HepG2 (cell line): ENCODE measurements at regions not wholly inside any gene's neighbourhood (a gene's known extent, or its start where the extent isn't known, plus 50 kb on each side); places are given as distances from the start of the nearest gene placed in this dataset.

Experiments used
- ATAC-seq: fragments of 200-7000 bp; cut with Tn5 transposase; 3 replicates; pipeline ENCODE4 v1.9.1; 2020; ENCODE audit warnings: mild to moderate bottlenecking, moderate library complexity
- BruUV-seq: library from RNA; stranded (reverse); fragments of 400-500 nt; replicated peaks from 2 replicates; lab custom pipeline; 2021; lab: Mats Ljungman, UMichigan
- CTCF ChIA-PET: fragments of 300-600 bp; formaldehyde crosslinking; extraction: SDS; loops from one replicate; lab custom pipeline; 2021; ENCODE audit warnings: low total read pairs, inconsistent platforms, low intra/inter-chr PET ratio; lab: Yijun Ruan, JAX
- POLR2A ChIA-PET: fragments of 350-600 bp; sonication (Branson Sonifier 250); formaldehyde crosslinking; loops from one replicate; lab custom pipeline; 2020; ENCODE audit warnings: antibody characterized with exemption, inconsistent platforms; lab: Yijun Ruan, JAX
- DNase-seq: peaks from one replicate; pipeline ENCODE4 v3.0.0-alpha.2; 2015; ENCODE audit warnings: low spot score
- FAIRE-seq: peaks from 3 replicates; lab custom pipeline; 2011; peaks lifted over from hg19 to GRCh38; lab: Jason Lieb, UNC
- H2AFZ ChIP-seq: one replicate; pipeline ENCODE4 v1.6.1; 2011; ENCODE audit warnings: low read length, inconsistent platforms
- H3K27ac ChIP-seq: fragments of 300-600 bp; 3 replicates; pipeline ENCODE4 v1.8.0; 2011; ENCODE audit warnings: mixed run types, mild to moderate bottlenecking, mixed read lengths, low read length, inconsistent platforms; ENCODE audit not compliant: insufficient read depth; ENCODE audit errors: extremely low read length
- H3K27me3 ChIP-seq, 2 experiments: fragments of 200-600 bp in 1 of 2; 2 replicates in 1 of 2; 3 replicates in 1 of 2; pipeline versions ENCODE4 v1.6.0 to v1.8.0; 2011; ENCODE audit warnings: low read length in 2 of 2, mild to moderate bottlenecking in 2 of 2, moderate library complexity in 2 of 2, inconsistent platforms in 1 of 2; ENCODE audit not compliant: insufficient read depth in 2 of 2, control insufficient read depth in 1 of 2
- H3K36me3 ChIP-seq, 2 experiments: fragments of 200-600 bp in 1 of 2; replicated peaks in 1 of 2; 2 replicates in 1 of 2; 3 replicates in 1 of 2; pipeline versions ENCODE4 v1.5.1 to v1.8.0; 2011; ENCODE audit warnings: low read length in 2 of 2, inconsistent platforms in 1 of 2; ENCODE audit not compliant: insufficient read depth in 2 of 2, control insufficient read depth in 1 of 2
- H3K4me1 ChIP-seq: 2 replicates; pipeline ENCODE4 v1.5.1; 2012; ENCODE audit warnings: low read length, inconsistent platforms; ENCODE audit not compliant: insufficient read depth
- H3K4me2 ChIP-seq: 2 replicates; pipeline ENCODE4 v1.6.0; 2011; ENCODE audit warnings: low read depth, low read length, inconsistent platforms
- H3K4me3 ChIP-seq, 3 experiments: fragments of 200-600 bp in 1 of 3; sonication (generic), shearing (Covaris generic) in 1 of 3; replicated peaks in 1 of 3; 2 replicates each; pipeline ENCODE4 v1.5.1; 2011 to 2016; ENCODE audit warnings: low read length in 3 of 3, inconsistent platforms in 2 of 3, low read depth in 2 of 3, mild to moderate bottlenecking in 2 of 3, control low read depth in 1 of 3, mixed read lengths in 1 of 3; ENCODE audit not compliant: insufficient read depth in 1 of 3
- H3K79me2 ChIP-seq: one replicate; pipeline ENCODE4 v1.6.1; 2011; ENCODE audit warnings: low read length, inconsistent platforms; ENCODE audit not compliant: insufficient read depth
- H3K9ac ChIP-seq: 2 replicates; pipeline ENCODE4 v1.6.0; 2011; ENCODE audit warnings: mild to moderate bottlenecking, low read depth, low read length, inconsistent platforms; ENCODE audit not compliant: insufficient read depth
- H3K9me3 ChIP-seq: 2 replicates; pipeline ENCODE4 v1.5.1; 2012; ENCODE audit warnings: mild to moderate bottlenecking, low read length
- H4K20me1 ChIP-seq: 2 replicates; pipeline ENCODE4 v1.6.0; 2011; ENCODE audit warnings: inconsistent platforms, mild to moderate bottlenecking, low read length, moderate library complexity; ENCODE audit not compliant: insufficient read depth
- IRX3 ChIP-seq: sonication (generic); formaldehyde crosslinking; IDR thresholded peaks from 2 replicates; pipeline ENCODE4 v1.8.1; 2023; ENCODE audit warnings: mild to moderate bottlenecking, low read depth, missing genetic modification reagents, borderline replicate concordance
- MED1 ChIP-seq: sonication (generic); formaldehyde crosslinking; IDR thresholded peaks from 2 replicates; pipeline ENCODE4 v1.4.0; 2020; ENCODE audit warnings: missing genetic modification reagents
- NFKBIZ ChIP-seq: IDR thresholded peaks from 2 replicates; pipeline ENCODE4 v1.6.1; 2018; ENCODE audit warnings: missing genetic modification reagents, missing compliant biosample characterization
- NFRKB ChIP-seq: fragments of 450-650 bp; IDR thresholded peaks from 2 replicates; pipeline ENCODE4 v1.6.1; 2017
- SMAD1 ChIP-seq: sonication (generic); formaldehyde crosslinking; IDR thresholded peaks from 2 replicates; pipeline ENCODE4 v1.4.0; 2020; ENCODE audit warnings: missing genetic modification reagents, low read depth, mild to moderate bottlenecking, borderline replicate concordance
- SP1 ChIP-seq, 2 experiments: fragments of 450-650 bp in 1 of 2; sonication (generic) in 1 of 2; formaldehyde crosslinking in 1 of 2; IDR thresholded peaks; 2 replicates each; pipeline versions ENCODE4 v1.4.0 to v1.6.1; 2016 to 2020; ENCODE audit warnings: missing genetic modification reagents in 1 of 2
- SSRP1 ChIP-seq: IDR thresholded peaks from 2 replicates; pipeline ENCODE4 v1.6.1; 2016; ENCODE audit warnings: control low read depth
- ZIK1 ChIP-seq: sonication (generic); formaldehyde crosslinking; IDR thresholded peaks from 2 replicates; pipeline ENCODE4 v1.5.0; 2020; ENCODE audit warnings: mild to moderate bottlenecking, low read depth, missing genetic modification reagents, borderline replicate concordance
- ZNF496 ChIP-seq: sonication (generic); formaldehyde crosslinking; IDR thresholded peaks from 2 replicates; pipeline ENCODE4 v1.8.1; 2023; ENCODE audit warnings: mild to moderate bottlenecking, moderate library complexity, missing genetic modification reagents; ENCODE audit not compliant: insufficient replicate concordance
- WGBS: methylation state at CpG from one replicate; pipeline ENCODE4 v1.1.6; 2017; ENCODE audit warnings: low lambda C conversion rate; 5-methylcytosine and 5-hydroxymethylcytosine counted together
- in situ Hi-C: cut with HindIII; loops from 2 replicates; pipeline ENCODE4 v1.10.0; 2017; ENCODE audit warnings: low pct_unique_long_range_greater_than_20kb; ENCODE audit not compliant: extremely low pct_ligation_motif_present
- intact Hi-C: fragments of 100-400 bp; cut with micrococcal nuclease; formaldehyde crosslinking; loops from one replicate; pipeline ENCODE4 v1.10.0; 2022; ENCODE audit not compliant: unreplicated experiment
- TF ChIP-seq, protein P1 (sequence below): sonication (generic); formaldehyde crosslinking; IDR thresholded peaks from 2 replicates; pipeline ENCODE4 v1.5.1; 2020; ENCODE audit warnings: mild to moderate bottlenecking, missing genetic modification reagents

DNA sequence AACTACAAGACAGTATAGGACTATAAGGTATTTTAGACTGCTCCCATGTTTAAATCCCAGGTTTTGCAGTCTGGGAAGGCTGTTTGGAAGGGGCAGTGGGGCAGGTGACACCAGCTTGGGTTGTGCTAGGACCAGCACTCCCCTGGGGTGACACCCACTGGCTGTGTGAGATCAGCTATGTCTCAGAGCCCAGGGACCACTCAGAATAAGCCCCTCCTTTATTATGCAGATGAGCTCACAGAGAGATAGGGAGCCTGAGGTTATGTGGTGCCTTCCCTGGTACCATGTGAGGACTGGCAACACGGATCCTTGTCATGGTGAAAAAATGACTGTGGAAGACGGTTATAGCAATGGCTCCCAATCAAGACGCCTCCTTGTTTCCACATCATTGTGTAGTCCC is 71.0 kb downstream of the NENF start:
- no peak for DNase-seq
- ATAC-seq, result no peak
- POLR2A ChIA-PET, result no interaction called here
- in situ Hi-C loops, result no loop called here
- no peak for FAIRE-seq
- WGBS, result 67% methylated on average over 3 of the region's 3 CpGs
- Histone ChIP-seq H3K9ac (no peak overlapping the region), H3K9me3 (no peaks in the 10 kb centered on the region), H2AFZ (no peak overlapping the region), H3K4me1 (peaks cover 2% of the 10 kb centered on the region; the same call in 1 of the 2 replicates), H4K20me1 (no peaks in the 10 kb centered on the region), H3K4me2 (no peak overlapping the region), H3K79me2 (no peaks in the 10 kb centered on the region), H3K4me3 (no peak overlapping the region), H3K36me3 (no peaks in the 10 kb centered on the region), H3K27ac (no peak overlapping the region), H3K27me3 (peaks cover 0 to 21% of the 10 kb centered on the region in 2 experiments; a peak in 2 of 5 replicates)
- CTCF ChIA-PET, result no interaction called here
- intact Hi-C loops, result no loop called here
- TF ChIP-seq MED1 (CRISPR knock-in tag) (no peak), IRX3 (CRISPR knock-in tag) (no peak), ZNF496 (CRISPR knock-in tag) (no peak), ZIK1 (CRISPR knock-in tag) (no peak), NFKBIZ (no peak), SSRP1 (CRISPR knock-in tag) (no peak), SMAD1 (CRISPR knock-in tag) (no peak), NFRKB (no peak), SP1 (IDR thresholded peaks at IDR 0.05) (no peak), SP1 (CRISPR knock-in tag; IDR thresholded peaks at IDR 0.05) (no peak)
- TF ChIP-seq, protein P1, sequence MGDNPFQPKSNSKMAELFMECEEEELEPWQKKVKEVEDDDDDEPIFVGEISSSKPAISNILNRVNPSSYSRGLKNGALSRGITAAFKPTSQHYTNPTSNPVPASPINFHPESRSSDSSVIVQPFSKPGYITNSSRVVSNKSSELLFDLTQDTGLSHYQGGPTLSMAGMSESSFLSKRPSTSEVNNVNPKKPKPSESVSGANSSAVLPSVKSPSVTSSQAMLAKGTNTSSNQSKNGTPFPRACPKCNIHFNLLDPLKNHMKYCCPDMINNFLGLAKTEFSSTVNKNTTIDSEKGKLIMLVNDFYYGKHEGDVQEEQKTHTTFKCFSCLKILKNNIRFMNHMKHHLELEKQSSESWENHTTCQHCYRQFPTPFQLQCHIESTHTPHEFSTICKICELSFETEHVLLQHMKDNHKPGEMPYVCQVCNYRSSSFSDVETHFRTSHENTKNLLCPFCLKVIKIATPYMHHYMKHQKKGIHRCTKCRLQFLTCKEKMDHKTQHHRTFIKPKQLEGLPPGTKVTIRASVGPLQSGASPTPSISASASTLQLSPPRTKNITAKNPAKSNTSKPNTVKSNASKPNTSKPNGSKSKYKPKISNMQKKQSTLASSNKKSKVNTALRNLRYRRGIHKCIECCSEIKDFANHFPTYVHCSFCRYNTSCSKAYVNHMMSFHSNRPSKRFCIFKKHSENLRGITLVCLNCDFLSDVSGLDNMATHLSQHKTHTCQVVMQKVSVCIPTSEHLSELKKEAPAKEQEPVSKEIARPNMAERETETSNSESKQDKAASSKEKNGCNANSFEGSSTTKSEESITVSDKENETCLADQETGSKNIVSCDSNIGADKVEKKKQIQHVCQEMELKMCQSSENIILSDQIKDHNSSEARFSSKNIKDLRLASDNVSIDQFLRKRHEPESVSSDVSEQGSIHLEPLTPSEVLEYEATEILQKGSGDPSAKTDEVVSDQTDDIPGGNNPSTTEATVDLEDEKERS (CRISPR knock-in tag), result no peak
- no TSS peak for BruUV-seq
